GM12878 (cell line): ENCODE measurements at regions not wholly inside any gene's neighbourhood (a gene's known extent, or its start where the extent isn't known, plus 50 kb on each side); places are given as distances from the start of the nearest gene placed in this dataset.

Experiments used
- ATAC-seq: fragments of 200-7000 bp; cut with Tn5 transposase; 3 replicates; pipeline ENCODE4 v1.9.1; 2020; ENCODE audit warnings: mild to moderate bottlenecking, moderate library complexity
- BruUV-seq: library from RNA; stranded (reverse); fragments of 400-500 nt; replicated peaks from 2 replicates; lab custom pipeline; 2021; lab: Mats Ljungman, UMichigan
- CTCF ChIA-PET: fragments of 300-600 bp; sonication (Branson Sonifier 250); formaldehyde crosslinking; extraction: SDS; loops from one replicate; lab custom pipeline; 2021; ENCODE audit warnings: inconsistent platforms; lab: Yijun Ruan, JAX
- POLR2A ChIA-PET: fragments of 350-600 bp; formaldehyde crosslinking; extraction: SDS; loops from one replicate; lab custom pipeline; 2021; ENCODE audit warnings: inconsistent platforms; lab: Charles Lee
- RAD21 ChIA-PET: fragments of 300-600 bp; sonication (Branson Sonifier 250); formaldehyde crosslinking; loops from one replicate; lab custom pipeline; 2023; ENCODE audit warnings: antibody characterized with exemption; ENCODE audit not compliant: unreplicated experiment; lab: Charles Lee
- SMC1A ChIA-PET: fragments of 300-600 bp; sonication (Branson Sonifier 250); formaldehyde crosslinking; loops from one replicate; lab custom pipeline; 2023; ENCODE audit not compliant: unreplicated experiment, uncharacterized antibody; lab: Charles Lee
- DNase-seq: peaks from one replicate; pipeline ENCODE4 v3.0.0-alpha.2; 2011; ENCODE audit warnings: low read depth, low spot score
- FAIRE-seq: peaks from 3 replicates; lab custom pipeline; 2011; peaks lifted over from hg19 to GRCh38; lab: Jason Lieb, UNC
- H2AFZ ChIP-seq: 2 replicates; pipeline ENCODE4 v1.6.0; 2011; ENCODE audit warnings: low read depth, low read length, control low read depth; ENCODE audit not compliant: control insufficient read depth
- H3K27ac ChIP-seq: 2 replicates; pipeline ENCODE4 v1.5.1; 2011; ENCODE audit warnings: control low read depth; ENCODE audit not compliant: control insufficient read depth, insufficient read depth
- H3K27me3 ChIP-seq, 2 experiments: replicated peaks in 1 of 2; 2 replicates each; pipeline versions ENCODE4 v1.6.0 to v1.6.1; 2011; ENCODE audit warnings: low read length in 1 of 2; ENCODE audit not compliant: control insufficient read depth in 2 of 2, insufficient read depth in 2 of 2
- H3K36me3 ChIP-seq, 2 experiments: 2 replicates each; pipeline ENCODE4 v1.5.1; 2011; ENCODE audit warnings: low read length in 1 of 2; ENCODE audit not compliant: control insufficient read depth in 2 of 2, insufficient read depth in 2 of 2
- H3K4me1 ChIP-seq: 2 replicates; pipeline ENCODE4 v1.6.1; 2011; ENCODE audit warnings: mild to moderate bottlenecking, low read length, moderate library complexity, mixed read lengths; ENCODE audit not compliant: control insufficient read depth, insufficient read depth
- H3K4me2 ChIP-seq: 2 replicates; pipeline ENCODE4 v1.6.0; 2011; ENCODE audit warnings: control low read depth; ENCODE audit not compliant: control insufficient read depth, insufficient read depth
- H3K4me3 ChIP-seq: fragments of 200-600 bp; sonication (generic); 2 replicates; pipeline ENCODE4 v1.5.1; 2016
- H3K79me2 ChIP-seq: 2 replicates; pipeline ENCODE4 v1.6.0; 2011; ENCODE audit warnings: low read length; ENCODE audit not compliant: control insufficient read depth, insufficient read depth
- H3K9ac ChIP-seq: 2 replicates; pipeline ENCODE4 v1.8.0; 2011; ENCODE audit warnings: low read length, control low read depth, mixed read lengths; ENCODE audit not compliant: control insufficient read depth, insufficient read depth
- H3K9me3 ChIP-seq: replicated peaks from 3 replicates; pipeline ENCODE4 v1.5.1; 2011; ENCODE audit warnings: mild to moderate bottlenecking, low read length; ENCODE audit not compliant: control insufficient read depth, insufficient read depth
- H4K20me1 ChIP-seq: 2 replicates; pipeline ENCODE4 v1.6.0; 2011; ENCODE audit not compliant: control insufficient read depth, insufficient read depth
- CREB1 ChIP-seq: IDR thresholded peaks from 2 replicates; pipeline ENCODE4 v1.6.1; 2012; ENCODE audit warnings: low read depth, mild to moderate bottlenecking, inconsistent platforms
- CREM ChIP-seq: IDR thresholded peaks from 2 replicates; pipeline ENCODE4 v1.6.1; 2014; ENCODE audit warnings: antibody characterized with exemption, low read depth
- ESRRA ChIP-seq: IDR thresholded peaks from 2 replicates; pipeline ENCODE4 v1.6.1; 2012; ENCODE audit warnings: mild to moderate bottlenecking, low read length, improper control_type of control experiment
- HCFC1 ChIP-seq: fragments of 150-350 bp; IDR thresholded peaks from 2 replicates; pipeline ENCODE4 v1.6.1; 2014; ENCODE audit warnings: low read length
- IKZF2 ChIP-seq, 2 experiments: fragments of 450-650 bp; IDR thresholded peaks; 2 replicates each; pipeline ENCODE4 v1.6.1; 2017; ENCODE audit warnings: mild to moderate bottlenecking in 2 of 2, moderate library complexity in 2 of 2
- MEF2B ChIP-seq: fragments of 450-650 bp; IDR thresholded peaks from 2 replicates; pipeline ENCODE4 v1.6.1; 2018; ENCODE audit warnings: mild to moderate bottlenecking, moderate library complexity; ENCODE audit not compliant: partially characterized antibody, poor library complexity, severe bottlenecking
- NFYB ChIP-seq: IDR thresholded peaks from 2 replicates; pipeline ENCODE4 v1.6.1; 2011; ENCODE audit warnings: low read depth, mild to moderate bottlenecking, low read length, improper control_type of control experiment, moderate library complexity; ENCODE audit not compliant: insufficient read depth
- NR2F1 ChIP-seq: fragments of 450-650 bp; conservative IDR thresholded peaks from 2 replicates; pipeline ENCODE4 v1.6.1; 2017; ENCODE audit warnings: mild to moderate bottlenecking
- POLR2AphosphoS2 ChIP-seq: IDR thresholded peaks from 2 replicates; pipeline ENCODE4 v1.6.1; 2011; ENCODE audit warnings: low read depth, mild to moderate bottlenecking, low read length, improper control_type of control experiment, moderate library complexity
- RUNX3 ChIP-seq: IDR thresholded peaks from 2 replicates; pipeline ENCODE4 v1.6.1; 2012; ENCODE audit warnings: low read length, inconsistent platforms
- ZSCAN29 ChIP-seq: fragments of 450-650 bp; IDR thresholded peaks from 2 replicates; pipeline ENCODE4 v1.6.1; 2017; ENCODE audit warnings: mild to moderate bottlenecking, moderate library complexity
- WGBS: methylation state at CpG from one replicate; pipeline ENCODE4 v1.1.6; 2016; ENCODE audit warnings: low lambda C conversion rate; ENCODE audit not compliant: insufficient replicate concordance, insufficient coverage; ENCODE audit errors: missing lambda C conversion rate; 5-methylcytosine and 5-hydroxymethylcytosine counted together
- in situ Hi-C: fragments of 300-500 bp; cut with MboI; formaldehyde crosslinking; loops from 9 replicates; pipeline ENCODE4 v1.14.3; 2018; ENCODE audit warnings: mixed read lengths
- intact Hi-C: fragments of 100-400 bp; cut with micrococcal nuclease; formaldehyde crosslinking; loops from one replicate; pipeline ENCODE4 v1.14.2; 2022; ENCODE audit not compliant: unreplicated experiment
- TF ChIP-seq, protein P1 (sequence below), 3 experiments: IDR thresholded peaks in 2 of 3; conservative IDR thresholded peaks in 1 of 3; 2 replicates each; pipeline ENCODE4 v1.5.1; 2011; ENCODE audit warnings: low read depth in 3 of 3, low read length in 3 of 3, mild to moderate bottlenecking in 3 of 3, control low read depth in 2 of 3, moderate library complexity in 2 of 3, inconsistent platforms in 1 of 3, mixed read lengths in 1 of 3; ENCODE audit not compliant: control insufficient read depth in 2 of 3, insufficient read depth in 1 of 3; ENCODE audit errors: extremely low read depth in 1 of 3
- TF ChIP-seq, protein P2 (sequence below): IDR thresholded peaks from 2 replicates; pipeline ENCODE4 v1.6.1; 2012; ENCODE audit warnings: mild to moderate bottlenecking, low read depth, low read length
- TF ChIP-seq, protein P3 (sequence below): fragments of 450-650 bp; IDR thresholded peaks from 2 replicates; pipeline ENCODE4 v1.6.1; 2017; ENCODE audit warnings: borderline replicate concordance
- TF ChIP-seq, protein P4 (sequence below): fragments of 450-650 bp; IDR thresholded peaks from 2 replicates; pipeline ENCODE4 v1.6.1; 2014; ENCODE audit warnings: mild to moderate bottlenecking
- TF ChIP-seq, protein P5 (sequence below): IDR thresholded peaks from 2 replicates; pipeline ENCODE4 v1.6.1; 2012; ENCODE audit warnings: low read length, inconsistent platforms

DNA sequence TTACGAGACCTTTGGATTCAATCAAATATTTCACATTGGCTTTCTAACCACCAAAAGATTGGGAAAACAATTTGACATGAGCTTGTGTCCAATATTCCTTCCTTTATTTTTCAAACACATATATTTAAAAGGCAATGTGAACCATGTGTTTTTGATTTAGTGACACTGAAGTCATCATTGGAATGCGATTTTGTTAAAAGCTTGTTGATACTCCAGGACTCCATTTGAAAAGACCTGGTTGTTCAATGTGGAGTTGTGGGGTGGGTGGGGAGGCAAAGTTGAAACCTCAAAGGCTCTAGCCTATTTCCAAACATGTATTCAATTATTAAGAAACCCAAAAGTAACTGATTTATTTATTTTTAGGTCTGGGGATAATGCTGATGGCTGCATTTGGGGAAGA lies 114.1 kb upstream of the TRIB2 start:
- ChIA-PET CTCF (no interaction called here), RAD21 (interaction anchor here (1.0 to 1.4 kb wide), 2 partner anchors 10 to 114 kb away, joined by 3 to 4 read pairs; partner anchors contain the start of gene TRIB2), POLR2A (no interaction called here), SMC1A (no interaction called here)
- ATAC-seq (no peak), FAIRE-seq (no peak), DNase-seq (no peak)
- Histone ChIP-seq H3K4me1 (no peaks in the 10 kb centered on the region), H3K36me3 (no peaks in the 10 kb centered on the region), H2AFZ (no peak overlapping the region), H3K4me2 (no peak overlapping the region), H3K4me3 (no peak overlapping the region), H3K79me2 (no peaks in the 10 kb centered on the region), H3K9me3 (no peaks in the 10 kb centered on the region), H3K27ac (no peak overlapping the region), H3K9ac (no peak overlapping the region), H4K20me1 (no peaks in the 10 kb centered on the region), H3K27me3 (no peaks in the 10 kb centered on the region)
- 15% methylated on average over 2 of the region's 2 CpGs for WGBS
- in situ Hi-C loops: no loop called here
- no TSS peak for BruUV-seq
- intact Hi-C loops: no loop called here
- TF ChIP-seq POLR2AphosphoS2 (no peak), ZSCAN29 (no peak), IKZF2 (IDR thresholded peaks at IDR 0.05) (no peak), RUNX3 (no peak), CREM (no peak), NR2F1 (no peak), HCFC1 (no peak), CREB1 (no peak), NFYB (no peak), MEF2B (no peak), ESRRA (no peak)
- TF ChIP-seq, protein P1, sequence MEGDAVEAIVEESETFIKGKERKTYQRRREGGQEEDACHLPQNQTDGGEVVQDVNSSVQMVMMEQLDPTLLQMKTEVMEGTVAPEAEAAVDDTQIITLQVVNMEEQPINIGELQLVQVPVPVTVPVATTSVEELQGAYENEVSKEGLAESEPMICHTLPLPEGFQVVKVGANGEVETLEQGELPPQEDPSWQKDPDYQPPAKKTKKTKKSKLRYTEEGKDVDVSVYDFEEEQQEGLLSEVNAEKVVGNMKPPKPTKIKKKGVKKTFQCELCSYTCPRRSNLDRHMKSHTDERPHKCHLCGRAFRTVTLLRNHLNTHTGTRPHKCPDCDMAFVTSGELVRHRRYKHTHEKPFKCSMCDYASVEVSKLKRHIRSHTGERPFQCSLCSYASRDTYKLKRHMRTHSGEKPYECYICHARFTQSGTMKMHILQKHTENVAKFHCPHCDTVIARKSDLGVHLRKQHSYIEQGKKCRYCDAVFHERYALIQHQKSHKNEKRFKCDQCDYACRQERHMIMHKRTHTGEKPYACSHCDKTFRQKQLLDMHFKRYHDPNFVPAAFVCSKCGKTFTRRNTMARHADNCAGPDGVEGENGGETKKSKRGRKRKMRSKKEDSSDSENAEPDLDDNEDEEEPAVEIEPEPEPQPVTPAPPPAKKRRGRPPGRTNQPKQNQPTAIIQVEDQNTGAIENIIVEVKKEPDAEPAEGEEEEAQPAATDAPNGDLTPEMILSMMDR (IDR thresholded peaks at IDR 0.05 in 2 of 3, conservative IDR thresholded peaks at IDR 0.05 in 1 of 3; ENCODE audit: control insufficient read depth in 2 of 3, extremely low read depth in 1 of 3, insufficient read depth in 1 of 3, low read depth in 3 of 3, low read length in 3 of 3): no peak
- TF ChIP-seq, protein P2, sequence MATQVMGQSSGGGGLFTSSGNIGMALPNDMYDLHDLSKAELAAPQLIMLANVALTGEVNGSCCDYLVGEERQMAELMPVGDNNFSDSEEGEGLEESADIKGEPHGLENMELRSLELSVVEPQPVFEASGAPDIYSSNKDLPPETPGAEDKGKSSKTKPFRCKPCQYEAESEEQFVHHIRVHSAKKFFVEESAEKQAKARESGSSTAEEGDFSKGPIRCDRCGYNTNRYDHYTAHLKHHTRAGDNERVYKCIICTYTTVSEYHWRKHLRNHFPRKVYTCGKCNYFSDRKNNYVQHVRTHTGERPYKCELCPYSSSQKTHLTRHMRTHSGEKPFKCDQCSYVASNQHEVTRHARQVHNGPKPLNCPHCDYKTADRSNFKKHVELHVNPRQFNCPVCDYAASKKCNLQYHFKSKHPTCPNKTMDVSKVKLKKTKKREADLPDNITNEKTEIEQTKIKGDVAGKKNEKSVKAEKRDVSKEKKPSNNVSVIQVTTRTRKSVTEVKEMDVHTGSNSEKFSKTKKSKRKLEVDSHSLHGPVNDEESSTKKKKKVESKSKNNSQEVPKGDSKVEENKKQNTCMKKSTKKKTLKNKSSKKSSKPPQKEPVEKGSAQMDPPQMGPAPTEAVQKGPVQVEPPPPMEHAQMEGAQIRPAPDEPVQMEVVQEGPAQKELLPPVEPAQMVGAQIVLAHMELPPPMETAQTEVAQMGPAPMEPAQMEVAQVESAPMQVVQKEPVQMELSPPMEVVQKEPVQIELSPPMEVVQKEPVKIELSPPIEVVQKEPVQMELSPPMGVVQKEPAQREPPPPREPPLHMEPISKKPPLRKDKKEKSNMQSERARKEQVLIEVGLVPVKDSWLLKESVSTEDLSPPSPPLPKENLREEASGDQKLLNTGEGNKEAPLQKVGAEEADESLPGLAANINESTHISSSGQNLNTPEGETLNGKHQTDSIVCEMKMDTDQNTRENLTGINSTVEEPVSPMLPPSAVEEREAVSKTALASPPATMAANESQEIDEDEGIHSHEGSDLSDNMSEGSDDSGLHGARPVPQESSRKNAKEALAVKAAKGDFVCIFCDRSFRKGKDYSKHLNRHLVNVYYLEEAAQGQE: no peak
- TF ChIP-seq, protein P3, sequence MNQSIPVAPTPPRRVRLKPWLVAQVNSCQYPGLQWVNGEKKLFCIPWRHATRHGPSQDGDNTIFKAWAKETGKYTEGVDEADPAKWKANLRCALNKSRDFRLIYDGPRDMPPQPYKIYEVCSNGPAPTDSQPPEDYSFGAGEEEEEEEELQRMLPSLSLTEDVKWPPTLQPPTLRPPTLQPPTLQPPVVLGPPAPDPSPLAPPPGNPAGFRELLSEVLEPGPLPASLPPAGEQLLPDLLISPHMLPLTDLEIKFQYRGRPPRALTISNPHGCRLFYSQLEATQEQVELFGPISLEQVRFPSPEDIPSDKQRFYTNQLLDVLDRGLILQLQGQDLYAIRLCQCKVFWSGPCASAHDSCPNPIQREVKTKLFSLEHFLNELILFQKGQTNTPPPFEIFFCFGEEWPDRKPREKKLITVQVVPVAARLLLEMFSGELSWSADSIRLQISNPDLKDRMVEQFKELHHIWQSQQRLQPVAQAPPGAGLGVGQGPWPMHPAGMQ: no peak
- TF ChIP-seq, protein P4, sequence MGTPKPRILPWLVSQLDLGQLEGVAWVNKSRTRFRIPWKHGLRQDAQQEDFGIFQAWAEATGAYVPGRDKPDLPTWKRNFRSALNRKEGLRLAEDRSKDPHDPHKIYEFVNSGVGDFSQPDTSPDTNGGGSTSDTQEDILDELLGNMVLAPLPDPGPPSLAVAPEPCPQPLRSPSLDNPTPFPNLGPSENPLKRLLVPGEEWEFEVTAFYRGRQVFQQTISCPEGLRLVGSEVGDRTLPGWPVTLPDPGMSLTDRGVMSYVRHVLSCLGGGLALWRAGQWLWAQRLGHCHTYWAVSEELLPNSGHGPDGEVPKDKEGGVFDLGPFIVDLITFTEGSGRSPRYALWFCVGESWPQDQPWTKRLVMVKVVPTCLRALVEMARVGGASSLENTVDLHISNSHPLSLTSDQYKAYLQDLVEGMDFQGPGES: no peak
- TF ChIP-seq, protein P5, sequence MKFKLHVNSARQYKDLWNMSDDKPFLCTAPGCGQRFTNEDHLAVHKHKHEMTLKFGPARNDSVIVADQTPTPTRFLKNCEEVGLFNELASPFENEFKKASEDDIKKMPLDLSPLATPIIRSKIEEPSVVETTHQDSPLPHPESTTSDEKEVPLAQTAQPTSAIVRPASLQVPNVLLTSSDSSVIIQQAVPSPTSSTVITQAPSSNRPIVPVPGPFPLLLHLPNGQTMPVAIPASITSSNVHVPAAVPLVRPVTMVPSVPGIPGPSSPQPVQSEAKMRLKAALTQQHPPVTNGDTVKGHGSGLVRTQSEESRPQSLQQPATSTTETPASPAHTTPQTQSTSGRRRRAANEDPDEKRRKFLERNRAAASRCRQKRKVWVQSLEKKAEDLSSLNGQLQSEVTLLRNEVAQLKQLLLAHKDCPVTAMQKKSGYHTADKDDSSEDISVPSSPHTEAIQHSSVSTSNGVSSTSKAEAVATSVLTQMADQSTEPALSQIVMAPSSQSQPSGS: no peak
